Neural cell (in vitro differentiated cells): ENCODE measurements at regions not wholly inside any gene's neighbourhood (a gene's known extent, or its start where the extent isn't known, plus 50 kb on each side); places are given as distances from the start of the nearest gene placed in this dataset.

ENCODE experiments used
- H2AFZ ChIP-seq: fragments of 200-600, 300-800 bp; sonication (generic), shearing (Covaris generic); 2 replicates; pipeline ENCODE4 v1.6.0; 2014; ENCODE audit warnings: low read depth, mild to moderate bottlenecking, antibody characterized with exemption, low read length, moderate library complexity
- H3F3A ChIP-seq: fragments of 200-600 bp; shearing (Covaris generic); 2 replicates; pipeline ENCODE4 v1.6.1; 2016; ENCODE audit warnings: mild to moderate bottlenecking, moderate library complexity, mixed read lengths, antibody characterized with exemption, low read length; ENCODE audit not compliant: insufficient read depth, poor library complexity, severe bottlenecking
- H3K27ac ChIP-seq: fragments of 200-600, 300-800 bp; sonication (generic), shearing (Covaris generic); 2 replicates; pipeline ENCODE4 v1.5.1; 2014; ENCODE audit warnings: mild to moderate bottlenecking, low read length, moderate library complexity
- H3K27me3 ChIP-seq: fragments of 300-800, 200-600 bp; sonication (generic), shearing (Covaris generic); 2 replicates; pipeline ENCODE4 v1.6.0; 2014; ENCODE audit warnings: mild to moderate bottlenecking, low read depth, low read length, moderate library complexity; ENCODE audit not compliant: insufficient read depth
- H3K36me3 ChIP-seq: fragments of 300-800, 200-600 bp; sonication (generic), shearing (Covaris generic); 2 replicates; pipeline ENCODE4 v1.5.1; 2014; ENCODE audit warnings: mild to moderate bottlenecking, antibody characterized with exemption, low read length, moderate library complexity; ENCODE audit not compliant: insufficient read depth
- H3K4me2 ChIP-seq: fragments of 300-800, 200-600 bp; sonication (generic), shearing (Covaris generic); 2 replicates; pipeline ENCODE4 v1.6.0; 2014; ENCODE audit warnings: mild to moderate bottlenecking, low read length
- H3K4me3 ChIP-seq: fragments of 300-800, 200-600 bp; sonication (generic), shearing (Covaris generic); 2 replicates; pipeline ENCODE4 v1.5.1; 2014; ENCODE audit warnings: mild to moderate bottlenecking, low read length, moderate library complexity
- H3K79me2 ChIP-seq: fragments of 200-600 bp; shearing (Covaris generic); replicated peaks from 2 replicates; pipeline ENCODE4 v1.6.0; 2014; ENCODE audit warnings: mild to moderate bottlenecking, low read length, moderate library complexity; ENCODE audit not compliant: insufficient read depth
- H3K9ac ChIP-seq: fragments of 300-800, 200-600 bp; sonication (generic), shearing (Covaris generic); 2 replicates; pipeline ENCODE4 v1.6.1; 2016; ENCODE audit warnings: mild to moderate bottlenecking, low read length, mixed read lengths
- H3K9me2 ChIP-seq: fragments of 200-600 bp; shearing (Covaris generic); 2 replicates; pipeline ENCODE4 v1.6.1; 2016; ENCODE audit warnings: mild to moderate bottlenecking, low read length, mixed read lengths; ENCODE audit not compliant: insufficient read depth
- H3K9me3 ChIP-seq: fragments of 200-600, 300-800 bp; sonication (generic), shearing (Covaris generic); 2 replicates; pipeline ENCODE4 v1.6.1; 2016; ENCODE audit warnings: mild to moderate bottlenecking, mixed run types, low read length, moderate library complexity, mixed read lengths
- H4K20me1 ChIP-seq: fragments of 200-600 bp; shearing (Covaris generic); 2 replicates; pipeline ENCODE4 v1.6.1; 2016; ENCODE audit warnings: mild to moderate bottlenecking, mixed run types; ENCODE audit not compliant: insufficient read depth
- CTCF ChIP-seq: fragments of 450-650 bp; IDR thresholded peaks from 2 replicates; pipeline ENCODE4 v1.5.1; 2014; ENCODE audit warnings: antibody characterized with exemption, mild to moderate bottlenecking, moderate library complexity; ENCODE audit not compliant: poor library complexity, severe bottlenecking
- EP300 ChIP-seq: fragments of 450-650 bp; conservative IDR thresholded peaks from 2 replicates; pipeline ENCODE4 v1.6.1; 2014; ENCODE audit warnings: antibody characterized with exemption, mild to moderate bottlenecking, moderate library complexity; ENCODE audit not compliant: poor library complexity, severe bottlenecking
- EZH2 ChIP-seq: fragments of 200-600, 300-800 bp; shearing (Covaris generic), sonication (generic); IDR thresholded peaks from 2 replicates; pipeline ENCODE4 v1.6.1; 2014; ENCODE audit warnings: antibody characterized with exemption, low read length, borderline replicate concordance, mild to moderate bottlenecking; ENCODE audit not compliant: insufficient read depth, poor library complexity, severe bottlenecking
- MXI1 ChIP-seq: fragments of 450-650 bp; conservative IDR thresholded peaks from 2 replicates; pipeline ENCODE4 v1.6.1; 2014; ENCODE audit warnings: antibody characterized with exemption, mild to moderate bottlenecking; ENCODE audit not compliant: poor library complexity, severe bottlenecking
- POLR2AphosphoS5 ChIP-seq: IDR thresholded peaks from 2 replicates; pipeline ENCODE4 v1.6.1; 2012
- RAD21 ChIP-seq: fragments of 450-650 bp; conservative IDR thresholded peaks from 2 replicates; pipeline ENCODE4 v1.6.1; 2014; ENCODE audit warnings: antibody characterized with exemption, mild to moderate bottlenecking, moderate library complexity
- REST ChIP-seq: IDR thresholded peaks from 2 replicates; pipeline ENCODE4 v1.6.1; 2012; ENCODE audit warnings: borderline replicate concordance
- SMC3 ChIP-seq: fragments of 450-650 bp; conservative IDR thresholded peaks from 2 replicates; pipeline ENCODE4 v1.6.1; 2014; ENCODE audit warnings: antibody characterized with exemption, mild to moderate bottlenecking, moderate library complexity; ENCODE audit not compliant: poor library complexity
- TAF1 ChIP-seq: IDR thresholded peaks from 2 replicates; pipeline ENCODE4 v1.6.1; 2012; ENCODE audit warnings: low read depth

- no peaks in the 10 kb centered on the region for H3K9me2 ChIP-seq
- H3K4me2 ChIP-seq: no peak overlapping the region
- no peaks in the 10 kb centered on the region for H3K9me3 ChIP-seq
- H3K27ac ChIP-seq: no peak overlapping the region
- H3F3A ChIP-seq: no peaks in the 10 kb centered on the region
- H4K20me1 ChIP-seq: no peaks in the 10 kb centered on the region
- no peaks in the 10 kb centered on the region for H3K27me3 ChIP-seq
- no peak overlapping the region for H3K9ac ChIP-seq
- H3K36me3 ChIP-seq: no peaks in the 10 kb centered on the region
- H2AFZ ChIP-seq: no peak overlapping the region
- H3K4me3 ChIP-seq: no peak overlapping the region
- no peaks in the 10 kb centered on the region for H3K79me2 ChIP-seq
- no peak for TF ChIP-seq REST
- no peak for TF ChIP-seq MXI1
- TF ChIP-seq CTCF: no peak
- TF ChIP-seq RAD21: no peak
- no peak for TF ChIP-seq TAF1
- no peak for TF ChIP-seq POLR2AphosphoS5
- TF ChIP-seq EP300: no peak
- no peak for TF ChIP-seq EZH2
- TF ChIP-seq SMC3: no peak
These were observed 71.8 kb upstream of the NCAM1 start for GRCh38 chr11:112889446-112889845.

GRCh38 chr11:112899235-112900006, 61.8 kb upstream of the NCAM1 start:
- no peaks in the 10 kb centered on the region for H3K36me3 ChIP-seq
- no peaks in the 10 kb centered on the region for H3F3A ChIP-seq
- H3K4me3 ChIP-seq: no peak overlapping the region
- H2AFZ ChIP-seq: no peak overlapping the region
- H3K9me3 ChIP-seq: no peaks in the 10 kb centered on the region
- no peaks in the 10 kb centered on the region for H3K27me3 ChIP-seq
- TF ChIP-seq POLR2AphosphoS5 (no peak), CTCF (no peak), EZH2 (no peak), TAF1 (no peak), MXI1 (no peak), SMC3 (no peak), RAD21 (no peak), EP300 (no peak), REST (no peak)
- H3K9ac ChIP-seq: no peak overlapping the region
- H3K27ac ChIP-seq: no peak overlapping the region
- no peaks in the 10 kb centered on the region for H3K79me2 ChIP-seq
- no peak overlapping the region for H3K4me2 ChIP-seq
- no peaks in the 10 kb centered on the region for H4K20me1 ChIP-seq
- H3K9me2 ChIP-seq: no peaks in the 10 kb centered on the region
